ENCODE measurements at regions not wholly inside any gene's neighbourhood (a gene's known extent, or its start where the extent isn't known, plus 50 kb on each side); places are given as distances from the start of the nearest gene placed in this dataset.
"Not testable (repeated sequence)": the region's sequence is repeated elsewhere in the genome, so short reads cannot be mapped to it uniquely, and the experiment has no call there.

DNA sequence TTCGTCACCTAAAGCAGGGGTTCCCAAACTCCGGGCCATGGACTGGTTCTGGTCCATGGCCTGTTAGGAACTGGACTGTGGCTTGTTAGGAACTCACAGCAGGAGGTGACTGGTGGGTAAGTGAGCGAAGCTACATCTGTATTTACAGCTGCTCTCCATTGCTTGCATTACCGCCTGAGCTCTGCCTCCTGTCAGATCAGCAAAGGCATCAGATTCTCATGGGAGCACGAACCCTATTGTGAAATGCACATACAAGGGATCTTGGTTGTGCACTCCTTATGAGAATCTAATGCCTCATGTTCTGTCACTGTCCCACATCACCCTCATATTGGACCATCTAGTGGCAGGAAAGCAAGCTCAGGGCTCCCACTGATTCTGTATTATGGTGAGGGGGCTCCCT, 217.0 kb downstream of the ZFP36L2 start:
- no peak for DNase-seq

DNA sequence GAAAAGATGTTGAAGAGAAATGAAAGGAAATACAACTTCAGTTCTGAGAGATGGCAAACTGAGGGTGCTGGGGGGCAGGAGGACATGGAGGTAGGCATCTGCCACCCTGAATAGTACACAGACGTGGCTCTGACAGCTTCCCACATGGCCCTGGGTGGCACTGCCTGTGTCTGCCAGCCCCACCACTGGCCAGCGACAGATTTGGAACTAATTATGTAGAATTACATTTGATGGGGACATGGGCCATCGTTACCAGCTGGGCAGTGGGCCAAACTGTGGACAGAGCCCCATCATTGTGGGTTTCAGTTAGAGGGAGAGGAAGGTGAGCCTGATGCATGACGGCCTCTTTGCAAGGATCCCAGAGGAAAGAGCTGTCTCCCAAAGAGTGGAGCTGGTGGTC, 216.0 kb upstream of the HAAO start:
- no peak for DNase-seq

DNA sequence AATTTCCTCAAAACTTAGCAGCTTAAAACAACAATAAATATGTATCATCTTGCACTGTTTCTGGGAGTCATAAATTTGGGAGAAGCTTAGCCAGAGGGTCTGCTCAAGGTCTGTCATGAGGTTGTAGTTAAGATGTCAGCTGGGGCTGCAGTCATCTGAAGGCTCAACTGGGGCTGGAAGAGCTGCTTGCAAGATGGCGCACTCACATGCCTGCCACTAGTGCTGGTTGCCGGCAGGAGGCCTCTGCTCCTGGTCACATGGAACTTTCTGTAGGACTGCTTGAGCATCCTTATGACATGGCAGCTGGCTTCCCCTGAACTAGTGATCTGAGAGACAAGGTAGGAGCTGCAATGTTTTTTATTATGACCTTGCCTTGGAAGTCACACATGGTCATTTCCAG, 215.5 kb upstream of the HAAO start:
- no peak for DNase-seq

DNA sequence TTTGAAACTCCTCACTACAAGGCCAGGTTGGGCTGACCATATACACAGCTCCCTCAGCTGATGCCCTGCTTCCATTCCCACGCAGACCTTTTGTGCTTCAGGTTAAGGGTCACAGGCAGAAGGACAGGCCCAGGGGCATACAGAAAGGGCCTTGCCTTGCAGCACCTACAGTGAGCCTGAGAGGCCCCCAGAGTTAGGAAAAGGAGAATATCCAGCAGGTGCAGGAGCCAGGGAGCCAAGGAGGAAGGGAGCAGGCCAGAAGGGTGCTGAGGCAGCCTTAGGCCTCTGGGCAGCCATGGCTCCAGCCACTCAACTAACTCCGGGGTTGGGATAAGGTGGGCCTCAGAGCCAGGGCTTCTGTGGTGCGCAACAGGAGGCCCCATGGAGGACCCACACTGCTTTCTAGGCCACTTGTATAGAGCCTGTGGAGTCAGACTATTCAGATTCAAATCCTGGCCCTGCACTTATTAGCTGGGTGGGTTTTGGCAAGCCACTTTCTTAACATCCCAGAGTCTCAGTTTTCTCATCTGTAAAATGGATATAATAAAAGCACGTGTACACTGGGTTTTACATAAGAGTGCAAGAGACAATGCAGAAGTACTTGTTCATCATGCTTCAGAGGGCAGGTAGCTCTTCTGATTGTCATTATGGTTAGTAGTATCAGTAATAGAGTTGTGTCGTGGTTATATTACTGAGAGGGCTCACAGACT, 214.6 kb upstream of the HAAO start:
- DNase-seq, result no peak

DNA sequence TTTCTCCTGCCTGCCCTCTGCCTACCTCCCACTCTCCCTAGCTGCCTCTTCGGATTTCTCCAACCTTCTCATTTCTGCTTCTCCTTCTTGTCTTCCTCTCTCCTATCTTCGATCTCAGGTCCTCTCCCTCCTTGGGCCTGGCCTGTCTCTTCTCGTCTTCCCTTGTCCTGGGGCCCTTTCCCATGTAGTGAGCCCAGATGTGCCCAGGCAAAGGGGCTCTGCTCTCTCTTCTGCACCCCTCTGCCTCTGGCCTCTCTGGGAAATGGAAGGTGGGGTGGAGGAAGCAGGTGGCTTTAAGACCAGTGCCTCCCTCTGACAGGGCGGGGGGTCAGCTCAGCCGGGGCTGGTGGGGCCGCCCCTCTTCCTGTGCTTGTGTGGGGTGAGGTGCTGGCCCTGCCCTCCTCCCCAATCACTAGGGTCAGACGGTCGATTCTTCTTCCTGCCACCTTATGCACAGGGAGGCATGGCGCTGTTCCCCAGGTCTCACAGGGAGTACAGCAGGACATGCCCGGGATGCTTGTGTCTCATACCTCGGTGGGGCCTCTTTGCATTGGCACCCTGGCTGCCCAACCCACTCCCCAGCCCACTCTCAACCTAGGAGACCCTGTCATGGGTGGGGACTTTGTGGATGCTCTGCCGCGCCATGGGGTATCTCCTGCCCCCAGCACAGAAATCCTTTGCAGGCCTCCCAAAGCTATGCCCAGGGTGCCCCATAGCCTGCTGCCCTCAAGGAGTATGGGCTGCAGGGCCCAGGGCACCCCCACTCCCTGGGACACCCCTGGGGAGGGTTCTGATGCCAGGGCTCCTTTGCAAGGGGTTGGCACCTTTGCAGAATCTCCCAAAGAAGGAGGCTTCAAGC, 213.8 kb upstream of the HAAO start:
- DNase-seq, result no peak

DNA sequence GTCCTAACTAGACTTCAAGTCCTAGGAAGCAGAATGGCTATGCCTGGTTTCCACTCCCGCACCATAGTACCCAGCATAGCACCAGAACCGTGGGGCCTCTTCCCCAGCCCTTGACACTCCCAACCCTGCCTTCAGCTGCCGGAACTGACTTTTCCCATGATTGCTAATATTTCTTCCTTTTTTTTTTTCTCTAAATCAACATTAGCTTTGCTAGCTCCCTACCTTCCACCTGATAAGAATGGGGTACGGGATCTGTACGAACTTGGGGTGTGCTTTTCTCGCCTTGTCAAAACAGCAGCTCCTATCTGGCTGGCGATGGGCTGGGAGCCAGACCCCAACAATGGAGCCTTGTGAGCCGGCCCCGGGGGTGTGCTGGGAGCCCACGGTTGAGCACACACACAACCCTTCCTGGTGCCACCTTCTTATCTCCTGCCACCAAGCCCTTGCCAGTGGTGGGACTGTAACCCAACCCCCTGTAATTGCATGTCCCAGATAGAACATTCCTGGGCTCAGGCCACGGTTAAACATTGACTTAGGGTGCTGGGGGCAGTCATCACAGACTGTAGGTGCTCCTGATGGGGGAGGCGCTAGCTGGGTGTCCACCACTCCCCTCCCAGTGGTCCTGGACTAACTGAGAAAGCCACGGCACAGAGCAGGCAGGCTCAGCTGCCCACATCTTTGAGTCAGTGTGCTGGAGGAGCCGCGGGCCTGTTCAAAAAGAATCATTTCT, 213.0 kb upstream of the HAAO start:
- no peak for DNase-seq

DNA sequence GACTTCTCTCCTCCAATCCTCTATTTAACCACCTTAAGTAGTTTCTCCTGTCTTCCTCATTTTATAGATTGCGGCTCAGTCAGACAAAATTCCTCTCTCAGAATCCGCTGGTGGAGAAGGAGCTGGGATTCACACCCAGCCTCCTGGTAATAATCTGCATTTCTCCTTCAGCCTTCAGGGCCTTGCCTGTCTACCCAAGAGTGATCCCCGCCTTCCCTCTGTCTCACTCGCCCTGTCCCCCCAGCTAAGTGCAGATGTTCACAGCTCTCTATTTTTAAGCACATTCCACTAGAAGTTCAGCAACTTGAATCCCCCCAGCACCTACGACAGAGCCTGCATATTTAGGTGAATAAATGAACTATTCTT, 212.5 kb upstream of the HAAO start:
- DNase-seq, result no peak

DNA sequence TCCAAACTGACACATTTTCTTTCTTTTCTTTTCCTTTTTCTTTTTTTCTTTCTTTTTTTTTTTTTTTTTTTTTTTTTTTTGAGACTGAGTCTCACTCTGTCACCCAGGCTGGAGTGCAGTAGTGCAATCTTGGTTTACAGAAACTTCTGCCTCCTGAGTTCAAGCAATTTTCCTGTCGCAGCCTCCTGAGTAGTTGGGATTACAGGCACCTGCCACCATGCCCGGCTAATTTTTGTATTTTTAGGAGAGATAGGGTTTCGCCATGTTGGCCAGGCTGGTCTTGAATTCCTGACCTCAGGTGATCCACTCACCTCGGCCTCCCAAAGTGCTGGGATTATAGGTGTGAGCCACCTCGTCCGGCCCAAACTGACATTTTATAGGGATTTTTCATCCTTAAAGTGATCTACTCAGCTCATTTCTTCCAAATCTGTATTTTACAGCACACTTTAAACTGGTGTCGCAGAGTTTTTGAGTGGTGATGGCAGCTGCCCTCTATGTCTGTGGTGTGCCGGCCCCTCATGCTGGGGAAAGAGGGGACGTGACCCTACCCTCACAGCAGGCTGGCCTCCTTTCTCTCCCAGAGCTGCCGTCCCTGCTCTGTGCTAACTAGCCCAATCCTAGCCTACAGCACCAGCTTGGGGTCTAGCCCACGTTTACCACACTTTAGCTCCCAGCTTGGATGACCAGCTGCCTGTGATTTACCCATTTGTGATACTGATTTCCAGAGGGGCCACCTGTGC, 211.9 kb upstream of the HAAO start:
- not testable (repeated sequence) for DNase-seq

DNA sequence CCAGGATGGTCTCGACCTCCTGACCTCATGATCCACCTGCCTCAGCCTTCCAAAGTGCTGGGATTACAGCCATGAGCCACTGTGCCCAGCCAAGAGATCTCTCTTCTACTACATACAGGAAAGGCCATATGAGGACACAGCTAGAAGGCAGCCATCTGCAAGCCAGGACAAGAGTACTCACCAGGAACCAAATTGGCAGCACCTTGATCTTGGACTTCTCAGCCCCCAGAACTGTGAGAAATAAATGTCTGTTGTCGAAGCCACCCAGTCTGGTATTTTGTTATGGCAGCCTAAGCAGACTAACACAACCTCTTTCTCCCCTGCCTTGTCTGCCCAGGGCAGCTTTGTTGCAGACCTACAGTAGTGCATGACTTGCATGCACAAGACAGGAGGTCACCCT, 211.3 kb upstream of the HAAO start:
- DNase-seq, result no peak

DNA sequence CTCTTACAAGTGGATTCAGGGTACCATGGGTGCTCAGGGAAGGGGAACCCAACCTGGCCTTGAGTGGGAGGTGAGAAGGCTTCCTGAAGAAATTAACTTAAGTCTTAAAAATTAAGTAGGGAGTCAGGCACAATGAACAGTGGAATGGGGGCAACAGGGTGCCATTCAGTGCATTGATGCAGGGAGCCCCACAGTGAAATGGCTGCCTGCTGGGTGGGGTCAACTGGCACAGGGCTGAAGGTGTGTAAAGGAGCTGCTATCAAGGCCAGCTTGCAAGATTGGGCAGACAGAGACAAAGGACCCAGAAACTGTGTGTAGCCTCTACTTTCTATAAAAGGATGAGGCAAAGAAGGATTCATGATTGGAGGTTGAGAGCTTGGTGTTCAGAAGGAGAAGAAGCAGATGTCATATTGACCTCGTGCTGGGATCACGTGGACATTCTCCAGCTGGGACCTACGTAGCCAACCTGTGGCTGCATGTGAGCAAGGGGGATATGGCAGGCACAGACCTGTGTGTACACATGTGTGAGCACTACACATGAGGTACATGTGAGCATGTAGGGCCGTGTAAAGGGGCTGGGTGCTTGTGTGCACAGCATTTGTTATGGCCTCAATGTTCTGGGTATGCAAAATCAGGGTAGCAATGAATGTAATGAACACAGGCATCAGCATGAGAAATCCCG, 209.5 kb upstream of the HAAO start:
- no peak for DNase-seq

DNA sequence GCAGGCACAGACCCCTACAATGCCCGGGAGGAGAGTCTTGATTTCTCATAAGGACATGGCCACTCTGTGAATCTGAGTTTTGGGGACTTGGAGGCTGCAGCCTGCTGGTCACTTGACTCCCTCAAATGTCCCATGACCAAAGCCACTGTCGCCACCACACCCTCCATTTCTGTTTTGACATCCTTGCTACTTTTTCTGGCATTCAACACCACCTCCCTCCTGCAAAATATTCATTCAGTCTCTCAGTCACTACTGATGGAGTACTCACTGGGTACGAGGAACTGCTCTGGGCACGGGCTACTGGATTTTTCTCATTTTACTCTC, 208.6 kb upstream of the HAAO start:
- DNase-seq, result no peak

DNA sequence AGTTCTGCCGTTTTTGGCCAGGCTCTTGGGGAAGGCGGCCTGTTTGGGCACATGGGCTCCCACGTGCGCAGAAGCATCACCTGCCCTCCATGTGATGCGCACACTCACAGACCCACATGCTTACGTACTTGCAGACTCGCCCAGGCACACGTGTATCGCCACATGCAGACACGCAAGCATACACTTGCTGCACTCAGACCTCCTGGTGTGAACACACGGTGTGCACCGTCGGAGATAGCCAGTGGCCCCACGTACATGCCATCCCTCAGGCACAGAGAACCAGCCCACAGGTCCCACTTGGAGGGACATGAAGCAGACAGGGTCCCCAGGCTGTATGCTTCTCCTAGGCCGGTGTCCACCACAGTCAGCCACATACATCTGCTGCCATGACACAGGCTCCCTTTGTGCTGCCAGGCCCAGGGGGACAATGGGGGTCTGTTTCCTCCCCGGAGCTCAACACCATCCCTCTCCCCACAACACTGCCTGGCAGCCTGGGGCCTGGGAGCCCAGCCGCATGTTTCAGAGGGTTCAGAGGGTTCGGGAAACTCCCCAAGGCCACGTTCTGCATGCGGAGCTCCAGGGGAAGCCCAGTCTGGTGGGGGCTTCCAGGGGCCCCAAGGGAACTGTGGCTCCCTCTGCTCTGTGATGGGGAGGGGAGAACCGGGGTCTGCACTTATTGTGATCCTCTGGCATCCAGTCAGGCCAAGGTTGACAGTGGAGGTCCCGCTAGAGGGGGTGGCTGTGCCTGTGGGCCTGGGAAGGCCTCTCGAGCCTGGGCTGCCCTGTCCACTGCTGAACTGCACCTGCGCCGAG, 208.1 kb upstream of the HAAO start:
- DNase-seq, result no peak

DNA sequence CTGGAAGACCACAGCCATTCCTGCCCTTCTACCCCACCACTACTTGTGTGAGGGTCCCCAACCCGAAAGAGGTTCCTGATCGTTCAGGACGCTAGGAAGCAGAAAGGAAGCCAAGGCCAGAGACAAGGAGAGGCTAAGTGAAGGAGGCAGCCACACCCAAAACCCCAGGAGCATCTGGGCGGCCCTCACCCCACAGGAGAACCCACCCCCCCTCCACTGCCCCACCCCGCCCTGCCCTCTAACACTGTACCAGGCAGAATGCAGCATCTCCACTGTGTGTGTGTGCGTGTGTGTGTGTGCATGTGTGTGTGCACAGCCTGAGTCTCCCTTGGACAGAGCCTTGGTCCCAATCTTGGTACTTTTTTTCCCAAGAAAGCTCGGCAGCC, 207.5 kb upstream of the HAAO start:
- DNase-seq, result no peak

DNA sequence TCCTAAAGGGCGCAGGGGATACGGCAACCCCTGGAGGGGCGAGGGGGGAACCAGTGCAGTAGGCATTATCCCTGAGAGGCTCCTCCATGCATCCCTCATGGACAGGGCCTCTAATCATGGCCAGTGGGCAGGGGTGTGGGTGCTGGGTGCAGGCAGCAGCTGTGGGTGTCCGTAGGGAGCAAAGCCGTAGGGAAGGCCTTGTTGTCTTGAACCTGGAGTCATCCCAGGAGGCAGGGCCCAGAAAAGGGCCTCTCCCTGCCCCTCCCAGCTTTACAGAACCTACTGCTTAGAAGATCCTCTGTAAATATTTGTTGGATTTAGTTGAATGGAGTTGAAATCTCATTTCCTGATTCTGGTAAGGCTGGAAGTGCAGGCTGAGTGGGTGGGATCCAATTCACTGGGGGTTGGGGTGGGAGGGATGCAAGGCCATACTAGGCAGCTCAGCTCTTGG, 207.0 kb upstream of the HAAO start:
- DNase-seq, result no peak

DNA sequence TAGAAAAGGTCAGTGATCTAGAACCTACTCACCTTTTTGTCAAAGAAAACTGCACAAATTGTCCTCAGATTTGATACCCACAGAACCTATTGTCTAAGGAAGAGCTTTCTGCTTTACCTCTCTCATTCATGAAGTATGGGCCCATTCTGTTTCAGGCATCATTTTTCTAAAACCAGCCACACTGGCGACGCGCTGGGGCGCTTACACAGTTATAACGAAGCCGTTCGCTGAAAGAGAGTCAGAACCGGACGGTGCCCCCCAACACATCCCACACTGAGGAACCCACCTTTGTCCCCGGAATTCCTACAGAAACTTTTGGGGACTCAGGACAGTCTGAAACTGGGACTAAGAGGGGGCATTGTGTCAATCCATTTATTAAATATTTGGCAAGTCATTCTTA, 206.3 kb upstream of the HAAO start:
- DNase-seq, result no peak

DNA sequence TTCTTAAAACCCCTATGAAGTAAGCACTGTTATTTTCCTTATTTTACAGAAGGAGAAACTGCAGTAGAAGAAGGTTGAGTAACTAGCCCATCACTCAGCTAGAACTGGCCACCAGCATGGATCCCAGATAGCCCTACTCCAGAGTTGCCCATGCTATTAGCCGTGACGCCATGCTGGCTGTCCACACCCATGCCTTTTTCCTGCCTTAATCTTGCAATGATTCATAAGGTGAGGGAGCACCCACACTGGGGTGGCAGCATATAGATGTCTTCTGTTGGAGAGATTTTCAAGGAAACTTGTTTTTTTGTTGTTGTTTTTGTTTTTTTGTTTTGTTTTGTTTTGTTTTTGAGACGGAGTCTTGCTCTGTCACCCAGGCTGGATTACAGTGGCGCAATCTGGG, 204.1 kb upstream of the HAAO start:
- DNase-seq, result no peak

DNA sequence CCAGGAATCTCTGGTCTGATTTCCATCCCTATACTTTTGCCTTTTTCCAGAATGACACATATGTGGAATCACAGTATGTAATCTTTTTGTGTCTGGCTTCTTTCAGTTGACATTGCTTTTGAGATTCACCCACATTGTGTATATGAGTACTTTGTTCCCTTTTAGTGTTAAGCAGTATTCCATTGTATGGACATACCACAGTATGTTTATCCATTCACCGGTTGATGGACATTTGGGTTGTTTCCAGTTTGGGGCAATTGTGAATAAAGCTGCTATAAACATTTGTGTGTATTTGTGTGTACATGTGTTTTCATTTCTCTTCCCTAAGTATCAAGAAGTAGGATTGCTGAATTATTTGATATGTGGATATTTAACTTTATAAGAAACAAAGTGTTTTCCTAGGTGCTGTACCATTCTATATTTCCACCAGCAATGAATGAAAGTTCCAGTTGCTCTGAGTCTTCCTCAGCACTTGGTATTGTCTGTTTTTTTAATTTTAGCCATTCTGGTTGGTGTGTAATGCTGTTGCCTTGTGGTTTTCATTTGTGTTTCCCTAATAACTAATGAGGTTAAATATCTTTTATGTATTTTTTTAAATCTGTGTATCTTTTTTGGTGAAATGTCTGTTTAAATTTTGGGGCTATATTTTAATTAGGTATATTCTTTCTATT, 203.5 kb upstream of the HAAO start:
- DNase-seq, result no peak

DNA sequence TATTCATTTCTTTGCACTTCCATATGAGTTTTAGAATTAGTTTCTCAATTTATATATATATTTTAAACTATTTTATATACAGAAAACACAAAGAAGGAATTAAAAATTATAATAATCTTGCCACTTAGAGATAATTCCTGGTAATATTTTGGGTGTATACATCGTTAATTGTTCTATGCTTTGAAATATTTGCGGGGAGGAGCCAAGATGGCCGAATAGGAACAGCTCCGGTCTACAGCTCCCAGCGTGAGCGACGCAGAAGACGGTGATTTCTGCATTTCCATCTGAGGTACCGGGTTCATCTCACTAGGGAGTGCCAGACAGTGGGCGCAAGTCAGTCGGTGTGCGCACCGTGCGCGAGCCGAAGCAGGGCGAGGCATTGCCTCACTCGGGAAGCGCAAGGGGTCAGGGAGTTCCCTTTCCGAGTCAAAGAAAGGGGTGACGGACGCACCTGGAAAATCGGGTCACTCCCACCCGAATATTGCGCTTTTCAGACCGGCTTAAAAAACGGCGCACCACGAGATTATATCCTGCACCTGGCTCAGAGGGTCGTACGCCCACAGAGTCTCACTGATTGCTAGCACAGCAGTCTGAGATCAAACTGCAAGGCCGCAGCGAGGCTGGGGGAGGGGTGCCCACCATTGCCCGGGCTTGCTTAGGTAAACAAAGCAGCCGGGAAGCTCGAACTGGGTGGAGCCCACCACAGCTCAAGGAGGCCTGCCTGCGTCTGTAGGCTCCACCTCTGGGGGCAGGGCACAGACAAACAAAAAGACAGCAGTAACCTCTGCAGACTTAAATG, 197.1 kb upstream of the HAAO start:
- not testable (repeated sequence) for DNase-seq

DNA sequence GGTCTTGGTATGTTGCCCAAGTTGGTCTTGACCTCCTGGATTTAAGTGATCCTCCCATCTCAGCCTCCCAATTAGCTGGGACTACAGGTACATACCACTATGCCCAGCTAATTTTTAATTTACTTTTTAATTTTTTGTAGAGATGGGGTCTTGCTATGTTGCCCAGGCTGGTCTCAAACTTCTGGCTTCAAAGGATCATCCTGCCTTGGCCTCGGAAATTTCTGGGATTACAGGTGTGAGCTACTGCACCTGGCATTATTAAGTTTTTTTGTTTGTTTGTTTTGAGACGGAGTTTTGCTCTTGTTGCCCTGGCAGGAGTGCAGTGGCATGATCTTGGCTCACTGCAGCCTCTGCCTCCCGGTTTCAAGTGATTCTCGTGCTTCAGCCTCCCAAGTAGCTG, 195.7 kb upstream of the HAAO start:
- DNase-seq, result not testable (repeated sequence)

Measured in effector CD8-positive, alpha-beta T cell (primary cell).